Motor neuron (in vitro differentiated cells): ENCODE measurements at regions not wholly inside any gene's neighbourhood (a gene's known extent, or its start where the extent isn't known, plus 50 kb on each side); places are given as distances from the start of the nearest gene placed in this dataset.

Source experiments
- ATAC-seq, 8 experiments: fragments of 200-7000 bp; cut with Tn5 transposase; replicated peaks in 6 of 8; 2 replicates each; pipeline ENCODE4 v1.8.0; 2021; ENCODE audit warnings: mild to moderate bottlenecking in 8 of 8, moderate library complexity in 8 of 8
- H3K27ac ChIP-seq, 2 donors: fragments of 250-450 bp; sonication (Bioruptor Pico); 2 replicates each; pipeline ENCODE4 v1.9.0; 2021; ENCODE audit warnings: antibody characterized with exemption in 2 of 2, mild to moderate bottlenecking in 2 of 2, moderate library complexity in 1 of 2
- H3K4me1 ChIP-seq, 2 donors: fragments of 250-450 bp; sonication (Bioruptor Pico); replicated peaks in 1 of 2; 2 replicates each; pipeline ENCODE4 v1.6.1; 2021; ENCODE audit warnings: antibody characterized with exemption in 2 of 2, mild to moderate bottlenecking in 2 of 2, moderate library complexity in 1 of 2
- H3K4me3 ChIP-seq, 5 donors: fragments of 250-450 bp; sonication (Bioruptor Pico); 2 replicates each; pipeline ENCODE4 v1.9.0; 2021; ENCODE audit warnings: antibody characterized with exemption in 5 of 5, mild to moderate bottlenecking in 5 of 5, moderate library complexity in 4 of 5
- WGBS, 10 experiments: fragments of 450-650 bp; shearing (Covaris generic); methylation state at CpG; one replicate each; pipeline ENCODE4 v1.0.0; 2022; 5-methylcytosine and 5-hydroxymethylcytosine counted together
- in situ Hi-C, 9 experiments: fragments of 400-800 bp; cut with MboI; loops; one replicate each; pipeline ENCODE4 v1.15.0; 2021; ENCODE audit warnings: low sequenced_read_pairs in 9 of 9, low pct_unique_long_range_greater_than_20kb in 2 of 9; ENCODE audit not compliant: unreplicated experiment in 9 of 9

DNA sequence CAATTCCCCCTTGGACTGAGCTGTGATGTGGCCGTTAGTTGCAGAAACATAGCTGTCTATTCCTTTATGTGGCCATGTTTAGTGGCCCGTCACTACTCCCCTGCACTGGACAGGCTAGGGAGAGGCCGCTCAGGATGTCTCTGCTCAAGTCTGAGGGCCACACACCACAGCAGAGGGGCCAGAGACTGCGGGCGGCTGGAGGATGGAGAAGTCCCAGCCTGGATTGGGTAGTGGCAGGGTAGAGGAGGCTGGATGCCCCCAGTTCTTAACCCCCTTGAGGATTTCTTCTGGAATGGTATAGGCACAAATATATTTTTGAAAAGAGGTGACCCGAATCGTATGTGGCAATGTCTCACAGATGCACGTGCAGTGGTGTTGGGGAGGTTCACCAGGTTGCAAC, 116.4 kb upstream of the B3GAT1 start:
- WGBS, 10 experiments: 33 to 100% (median 78%) methylated on average over 1 to 6 of the region's 8 CpGs; no CpG with 5 or more reads in 2 of the 10 experiments
- no peak overlapping the region for H3K27ac ChIP-seq
- in situ Hi-C loops: no loop called here
- peaks cover 34 to 51% of the 10 kb centered on the region in 2 donors for H3K4me1 ChIP-seq
- no peak overlapping the region for H3K4me3 ChIP-seq
- no peak for ATAC-seq

DNA sequence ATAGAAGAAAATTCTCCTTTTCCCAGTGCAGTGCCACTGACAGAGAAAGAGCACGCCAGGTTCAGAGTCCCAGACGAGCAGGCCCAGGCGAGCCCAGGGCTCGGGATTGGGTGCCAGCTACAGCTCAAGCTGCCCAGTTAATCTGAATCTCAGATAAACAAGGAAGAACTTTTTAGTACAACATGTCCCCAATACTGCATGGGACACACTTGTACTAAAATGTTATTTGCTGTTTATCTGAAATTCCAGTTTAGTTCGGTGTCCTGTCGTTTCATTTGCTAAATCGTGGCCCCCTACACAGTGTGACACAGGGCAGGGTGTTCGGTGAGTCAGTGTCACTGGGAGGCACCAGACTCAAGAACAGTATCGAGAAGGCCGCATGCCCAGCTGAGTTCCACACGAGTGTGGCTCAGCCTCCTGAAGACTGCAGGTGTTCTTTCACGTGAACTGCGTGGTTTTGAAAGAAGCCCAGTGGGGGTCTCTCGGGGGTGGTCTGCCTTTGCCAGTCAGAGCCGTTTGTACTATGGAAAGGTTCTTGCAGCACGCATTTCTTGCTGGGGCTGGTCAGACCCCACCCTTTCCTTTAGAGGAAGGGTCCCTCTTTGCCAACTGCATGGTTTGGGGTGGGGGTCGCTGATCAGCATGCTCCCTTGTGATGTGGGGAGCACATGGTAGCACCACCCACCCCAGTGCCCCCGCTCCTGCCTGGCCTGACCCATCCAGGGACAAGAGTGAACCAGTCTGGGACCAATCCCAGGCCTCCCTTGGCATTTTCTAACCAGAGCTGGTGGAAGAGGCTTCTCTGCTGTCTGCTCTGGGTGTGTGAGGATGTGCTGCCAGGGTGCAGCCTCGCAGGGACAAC, 115.6 kb upstream of the B3GAT1 start:
- H3K4me3 ChIP-seq: no peak overlapping the region
- ATAC-seq: no peak
- H3K4me1 ChIP-seq: peaks cover 40 to 57% of the 10 kb centered on the region in 2 donors
- no peak overlapping the region for H3K27ac ChIP-seq
- 0 to 96% (median 65%) methylated on average over 3 to 13 of the region's 19 CpGs; no CpG with 5 or more reads in 2 of the 10 experiments for WGBS, 10 experiments
- in situ Hi-C loops: no loop called here

DNA sequence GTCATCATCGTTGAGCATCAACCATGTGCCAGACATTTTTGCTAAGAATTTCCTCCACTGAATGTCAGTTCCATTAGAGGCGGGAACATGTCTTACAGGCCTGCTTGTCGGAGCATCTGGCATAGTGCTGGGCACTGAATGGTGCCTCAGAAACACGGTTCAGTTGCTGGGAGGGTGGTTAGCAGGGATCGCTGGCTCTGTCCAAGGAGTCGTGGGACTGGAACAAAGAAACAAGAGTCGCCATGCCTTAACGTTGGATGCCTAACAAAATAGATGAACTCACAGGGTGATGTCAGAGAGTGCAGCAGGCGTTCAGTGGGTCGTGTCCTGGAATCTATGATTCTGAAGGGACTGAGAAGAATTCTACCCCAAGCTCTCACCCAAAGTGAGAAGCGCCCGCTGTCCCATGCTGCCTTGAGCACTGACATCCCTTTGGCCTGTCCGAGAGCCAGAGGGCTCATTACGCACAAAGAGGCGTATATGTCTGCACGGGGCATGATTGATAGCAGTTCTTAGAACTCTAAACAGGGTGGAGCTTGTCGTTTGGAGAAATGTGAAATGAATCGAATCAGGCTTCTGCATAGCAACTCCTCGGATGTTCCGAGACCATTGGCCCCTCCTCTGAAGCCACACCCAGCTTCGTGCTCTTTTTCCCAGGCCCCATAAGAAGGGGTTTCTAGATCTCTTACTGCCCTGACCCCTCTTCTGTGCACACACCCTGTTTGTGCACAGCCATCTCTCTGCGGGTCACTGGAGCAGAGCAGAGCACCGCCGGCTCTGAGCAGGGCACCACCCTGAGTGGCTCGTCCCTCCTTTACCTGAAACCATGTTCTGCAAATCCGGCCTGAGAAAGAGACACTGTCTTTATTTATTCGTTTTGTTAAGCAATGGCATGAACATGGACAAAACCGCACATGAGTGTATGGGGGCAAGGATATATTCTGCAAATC, 113.1 kb upstream of the B3GAT1 start:
- no peak overlapping the region for H3K27ac ChIP-seq
- WGBS, 10 experiments: 32 to 87% (median 69%) methylated on average over 1 to 17 of the region's 28 CpGs; no CpG with 5 or more reads in 2 of the 10 experiments
- no peak overlapping the region for H3K4me3 ChIP-seq
- in situ Hi-C loops: no loop called here
- peak in 6 of 8 experiments; percentile 18 to 73 (median 65) for ATAC-seq
- peaks cover 39 to 56% of the 10 kb centered on the region in 2 donors for H3K4me1 ChIP-seq

DNA sequence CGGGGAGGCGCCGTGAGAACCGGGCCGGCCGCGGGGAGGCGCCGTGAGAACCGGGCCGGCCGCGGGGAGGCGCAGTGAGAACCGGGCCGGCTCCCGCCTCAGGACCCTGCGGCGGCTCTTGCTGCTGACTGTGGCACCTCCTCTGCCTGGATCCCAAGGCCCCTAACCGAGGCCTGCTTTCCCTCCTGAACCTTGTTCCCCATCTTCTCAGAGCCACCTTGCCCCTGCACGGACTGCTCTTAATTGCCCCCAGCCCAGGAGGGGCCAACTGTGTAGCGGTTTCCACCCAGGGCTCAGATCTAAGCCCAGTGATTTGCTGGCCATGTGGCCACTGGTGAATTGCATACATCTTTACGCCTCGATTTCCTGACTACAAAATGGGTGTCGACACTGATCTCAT, 112.2 kb upstream of the B3GAT1 start:
- 43 to 100% (median 91%) methylated on average over 1 to 5 of the region's 25 CpGs; no CpG with 5 or more reads in 2 of the 10 experiments for WGBS, 10 experiments
- in situ Hi-C loops: no loop called here
- H3K4me3 ChIP-seq: no peak overlapping the region
- peaks cover 48 to 58% of the 10 kb centered on the region in 2 donors for H3K4me1 ChIP-seq
- no peak overlapping the region for H3K27ac ChIP-seq
- no peak for ATAC-seq

DNA sequence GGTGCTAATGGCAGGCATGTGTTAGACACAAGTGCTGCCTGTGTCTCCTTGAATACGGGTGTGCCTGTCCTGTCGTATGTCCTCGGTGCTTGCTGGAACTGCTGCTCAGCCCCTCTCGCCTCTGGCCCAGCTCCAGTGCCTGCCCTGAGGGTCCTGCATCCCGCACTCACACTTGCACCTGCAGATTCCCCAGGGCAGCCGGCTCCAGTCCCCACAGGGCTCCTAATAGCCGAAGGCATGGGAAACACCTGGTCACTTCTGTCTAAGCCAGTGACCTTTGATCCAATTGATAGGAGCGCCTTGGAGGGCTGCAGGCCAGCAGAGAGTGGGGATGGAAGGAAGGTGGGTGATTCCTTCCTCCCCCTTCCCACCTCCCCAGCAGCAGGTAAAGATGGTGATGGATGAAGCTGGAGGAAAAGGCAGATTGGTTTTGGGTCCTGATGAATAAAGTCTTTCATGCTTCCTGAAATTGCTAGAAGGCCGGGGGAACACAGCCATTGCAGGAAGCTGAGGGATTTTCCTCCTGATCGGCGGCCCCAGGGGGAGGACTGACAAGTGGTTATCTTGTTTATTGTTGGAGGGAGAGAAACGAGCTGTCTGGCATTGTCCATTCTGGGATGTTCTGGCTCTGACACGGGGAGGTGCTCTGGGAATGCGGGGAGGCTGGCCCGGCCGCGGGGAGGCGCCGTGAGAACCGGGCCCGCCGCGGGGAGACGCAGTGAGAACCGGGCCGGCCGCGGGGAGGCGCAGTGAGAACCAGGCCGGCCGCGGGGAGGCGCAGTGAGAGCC, 110.9 kb upstream of the B3GAT1 start:
- Histone ChIP-seq H3K27ac (peak overlapping the region in 1 of 2 donors; percentile 51), H3K4me3 (no peak overlapping the region), H3K4me1 (peaks cover 55 to 57% of the 10 kb centered on the region in 2 donors)
- peak in 3 of 8 experiments; percentile 0 to 12 (median 10) for ATAC-seq
- 20 to 97% (median 64%) methylated on average over 3 to 9 of the region's 33 CpGs; no CpG with 5 or more reads in 4 of the 10 experiments for WGBS, 10 experiments
- in situ Hi-C loops: no loop called here

DNA sequence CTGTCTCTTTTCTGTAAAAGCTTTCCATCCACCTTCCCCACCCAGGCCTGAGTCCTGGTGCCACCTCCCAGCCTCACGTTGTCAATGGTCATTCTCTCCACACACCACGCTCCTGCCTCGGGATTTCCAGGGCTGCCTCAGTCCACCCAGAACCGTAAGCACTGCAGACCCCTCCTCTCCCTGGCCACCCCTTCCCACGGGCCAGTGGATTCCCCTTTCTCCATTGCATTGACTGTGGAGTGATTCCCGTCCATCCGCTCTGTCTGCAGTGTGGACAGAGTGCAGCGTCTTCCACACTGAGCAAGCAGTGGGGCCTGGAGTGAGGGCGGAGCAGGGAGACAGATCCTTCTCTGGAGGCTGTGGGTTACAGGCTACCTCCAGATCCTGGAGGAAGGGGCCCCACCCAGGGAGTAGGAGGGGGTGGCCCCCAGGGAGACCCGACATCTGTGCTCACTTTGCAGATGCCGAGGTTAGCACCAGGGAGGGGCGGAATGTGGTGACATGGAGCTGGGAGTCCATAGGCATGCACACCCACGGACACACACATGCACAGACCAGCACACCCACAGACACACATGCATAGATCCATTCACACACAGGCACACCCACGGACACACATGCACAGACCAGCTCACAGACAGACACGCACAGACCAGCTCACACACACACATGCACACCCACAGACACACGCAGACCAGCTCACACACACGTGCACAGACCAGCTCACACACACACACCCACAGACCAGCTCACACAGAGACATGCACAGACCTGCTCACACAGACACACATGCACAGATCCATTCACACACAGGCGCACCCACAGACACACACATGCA, 109.6 kb upstream of the B3GAT1 start:
- Histone ChIP-seq H3K4me1 (peaks cover 67 to 68% of the 10 kb centered on the region in 2 donors), H3K4me3 (no peak overlapping the region), H3K27ac (no peak overlapping the region)
- ATAC-seq: peak in 6 of 8 experiments; percentile 26 to 82 (median 56)
- in situ Hi-C loops: no loop called here
- 3 to 100% (median 82%) methylated on average over 2 to 13 of the region's 18 CpGs; no CpG with 5 or more reads in 5 of the 10 experiments for WGBS, 10 experiments

DNA sequence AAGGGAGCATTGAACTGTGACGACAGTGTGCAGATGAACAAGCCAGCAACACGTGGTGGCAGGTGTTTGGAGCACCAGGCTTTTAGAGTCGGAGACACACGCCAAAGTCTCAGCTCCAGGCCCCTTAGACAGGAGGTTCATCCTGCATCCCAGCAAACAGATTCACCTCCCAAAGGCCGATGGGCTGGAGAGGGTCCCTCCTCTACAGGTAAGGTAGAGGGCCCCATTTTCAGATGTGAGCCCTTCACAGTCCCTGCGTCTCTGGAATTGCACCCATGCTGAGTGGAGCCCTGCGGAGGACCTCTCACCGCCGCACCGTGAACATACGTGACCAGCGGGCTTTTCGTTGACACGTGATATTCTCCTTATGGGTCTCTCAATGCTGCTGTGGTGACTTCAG, 109.0 kb upstream of the B3GAT1 start:
- Histone ChIP-seq H3K27ac (no peak overlapping the region), H3K4me3 (no peak overlapping the region), H3K4me1 (peaks cover 74 to 75% of the 10 kb centered on the region in 2 donors)
- in situ Hi-C loops: no loop called here
- no peak for ATAC-seq
- 0 to 100% (median 72%) methylated on average over 1 to 14 of the region's 14 CpGs; no CpG with 5 or more reads in 4 of the 10 experiments for WGBS, 10 experiments

DNA sequence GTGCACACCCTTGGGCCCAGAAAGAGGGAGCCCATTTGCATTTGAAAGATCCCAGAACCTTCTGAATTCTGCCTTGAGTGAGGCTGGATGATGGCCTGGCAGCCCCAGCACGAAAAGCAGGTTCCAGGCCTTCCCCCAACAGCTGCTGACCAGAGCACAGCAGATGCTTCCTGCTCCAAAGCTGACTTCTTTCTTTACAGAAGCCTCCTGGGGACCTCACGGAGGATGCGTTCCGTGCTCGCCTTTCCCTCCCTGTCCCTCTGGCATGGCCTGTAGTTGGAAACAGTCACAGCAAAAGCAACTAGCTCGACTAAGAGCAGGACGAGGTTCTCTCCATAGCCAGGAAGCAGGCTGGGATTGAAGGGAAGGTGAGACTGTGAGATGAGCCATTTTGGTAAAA, 107.7 kb upstream of the B3GAT1 start:
- no peak for ATAC-seq
- H3K27ac ChIP-seq: peak overlapping the region in 1 of 2 donors; percentile 10
- 0 to 71% (median 24%) methylated on average over 1 to 7 of the region's 7 CpGs; no CpG with 5 or more reads in 2 of the 10 experiments for WGBS, 10 experiments
- H3K4me1 ChIP-seq: peaks cover 70 to 76% of the 10 kb centered on the region in 2 donors
- no peak overlapping the region for H3K4me3 ChIP-seq
- in situ Hi-C loops: no loop called here

DNA sequence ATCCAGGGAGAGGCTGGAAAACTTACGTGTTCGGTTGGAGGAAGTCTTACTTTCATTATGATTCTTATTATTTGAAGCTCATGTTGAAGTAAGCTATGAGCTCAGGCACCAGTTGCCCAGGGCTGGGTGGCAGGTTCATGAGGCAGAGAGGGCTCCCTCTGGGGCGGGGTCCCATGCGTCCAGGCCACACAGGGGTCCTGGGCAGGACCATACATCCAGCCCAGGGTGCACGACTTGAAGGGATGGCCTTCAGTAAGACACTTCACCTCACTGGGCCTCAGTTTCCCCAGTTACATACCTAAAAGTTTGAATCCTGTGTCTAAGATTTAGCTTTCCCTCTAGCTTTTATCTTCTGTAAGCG, 107.3 kb upstream of the B3GAT1 start:
- H3K4me1 ChIP-seq: peaks cover 69 to 75% of the 10 kb centered on the region in 2 donors
- 0 to 83% (median 47%) methylated on average over 1 to 5 of the region's 6 CpGs; no CpG with 5 or more reads in 4 of the 10 experiments for WGBS, 10 experiments
- no peak overlapping the region for H3K27ac ChIP-seq
- in situ Hi-C loops: no loop called here
- no peak overlapping the region for H3K4me3 ChIP-seq
- no peak for ATAC-seq

DNA sequence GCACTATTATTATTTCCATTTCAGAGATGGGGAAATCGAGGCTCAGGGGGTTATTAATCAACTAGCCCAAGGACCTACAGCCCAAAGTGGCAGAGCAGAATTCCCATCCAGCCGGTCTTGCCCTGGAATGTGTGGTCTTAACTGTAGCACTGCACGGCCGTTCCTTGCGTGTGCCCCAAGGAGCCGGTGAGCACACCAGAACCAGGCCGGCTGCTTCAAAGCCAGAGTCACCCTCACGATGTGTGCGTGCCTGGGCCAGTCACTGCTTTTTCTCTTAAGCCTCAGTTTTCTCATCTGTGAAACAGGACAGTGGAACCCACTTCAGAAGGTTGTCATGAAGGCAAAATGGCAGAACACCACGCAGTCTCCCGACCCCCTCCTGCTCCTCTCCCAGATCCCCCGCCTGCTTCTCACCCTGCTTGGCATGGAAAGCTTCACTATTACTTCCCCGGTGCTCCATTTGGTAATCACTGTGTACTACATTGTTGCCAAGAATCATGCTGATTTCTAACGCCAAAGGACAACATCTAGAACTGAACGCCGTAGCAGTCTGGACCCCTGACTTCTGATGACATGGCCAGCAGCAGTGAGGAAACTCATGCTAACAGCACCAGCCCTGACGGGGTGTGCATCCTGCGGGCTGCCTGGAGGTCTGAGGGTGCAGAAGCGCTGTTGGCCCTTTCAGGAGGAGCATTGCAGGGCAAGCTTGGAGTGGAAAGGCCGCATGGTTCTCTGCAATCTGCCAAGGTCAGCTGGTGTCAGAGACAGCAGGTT, 106.8 kb upstream of the B3GAT1 start:
- in situ Hi-C loops: no loop called here
- no peak for ATAC-seq
- Histone ChIP-seq H3K4me3 (no peak overlapping the region), H3K4me1 (peaks cover 69 to 75% of the 10 kb centered on the region in 2 donors), H3K27ac (no peak overlapping the region)
- WGBS, 10 experiments: 16 to 100% (median 76%) methylated on average over 1 to 12 of the region's 20 CpGs; no CpG with 5 or more reads in 2 of the 10 experiments

DNA sequence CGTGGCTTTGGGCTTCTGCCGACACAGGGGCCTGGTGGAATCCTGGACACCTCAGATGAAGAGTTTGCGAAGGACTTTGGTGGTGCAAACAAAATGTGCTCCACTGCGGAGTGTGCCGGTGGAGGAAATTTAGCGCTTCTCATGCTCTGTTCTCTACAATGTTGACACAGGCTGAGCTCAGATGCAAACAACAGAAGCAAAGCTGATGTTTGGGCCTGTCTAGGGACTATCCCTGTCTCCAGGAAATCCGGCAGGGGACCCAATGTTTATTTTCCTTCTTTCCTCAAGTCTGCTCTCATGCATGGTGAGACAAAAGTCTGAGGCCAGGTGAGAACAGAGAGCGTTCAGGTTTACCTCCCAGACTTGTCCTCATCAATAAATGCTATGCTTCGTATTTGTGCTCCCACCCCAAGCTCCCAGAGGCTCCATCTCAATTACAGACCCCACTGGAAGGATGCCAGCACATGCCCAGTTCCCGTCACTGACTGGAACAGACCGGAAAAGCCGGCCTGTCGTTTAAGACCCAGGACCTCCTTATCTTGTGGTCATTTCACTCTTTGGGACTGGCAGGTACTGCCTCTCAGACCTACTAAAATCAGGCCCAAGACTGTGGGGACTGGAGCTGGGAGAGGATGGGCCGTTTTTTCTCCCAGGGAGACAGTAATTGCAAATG, 105.7 kb upstream of the B3GAT1 start:
- peak in 1 of 8 experiments; percentile 47 for ATAC-seq
- WGBS, 10 experiments: 20 to 100% (median 57%) methylated on average over 1 to 12 of the region's 14 CpGs; no CpG with 5 or more reads in 2 of the 10 experiments
- H3K4me1 ChIP-seq: peaks cover 70 to 77% of the 10 kb centered on the region in 2 donors
- no peak overlapping the region for H3K27ac ChIP-seq
- in situ Hi-C loops: no loop called here
- no peak overlapping the region for H3K4me3 ChIP-seq
